ENCODE measurements at regions not wholly inside any gene's neighbourhood (a gene's known extent, or its start where the extent isn't known, plus 50 kb on each side); places are given as distances from the start of the nearest gene placed in this dataset.

GRCh38 chr6:19309661-19310060, 527.5 kb upstream of the ID4 start:
- TF ChIP-seq JUND (IDR thresholded peaks at IDR 0.05): no peak
- no peak for TF ChIP-seq RAD21 (IDR thresholded peaks at IDR 0.05; ENCODE audit: low read depth)
- TF ChIP-seq ZNF274 (IDR thresholded peaks at IDR 0.05; ENCODE audit: low read depth, low read length): no peak
- no peak for TF ChIP-seq ELF1 (IDR thresholded peaks at IDR 0.05; ENCODE audit: borderline replicate concordance, low read depth)
- TF ChIP-seq POLR2AphosphoS5 (IDR thresholded peaks at IDR 0.05; ENCODE audit: low read depth, low read length): no peak
- TF ChIP-seq, protein P1, sequence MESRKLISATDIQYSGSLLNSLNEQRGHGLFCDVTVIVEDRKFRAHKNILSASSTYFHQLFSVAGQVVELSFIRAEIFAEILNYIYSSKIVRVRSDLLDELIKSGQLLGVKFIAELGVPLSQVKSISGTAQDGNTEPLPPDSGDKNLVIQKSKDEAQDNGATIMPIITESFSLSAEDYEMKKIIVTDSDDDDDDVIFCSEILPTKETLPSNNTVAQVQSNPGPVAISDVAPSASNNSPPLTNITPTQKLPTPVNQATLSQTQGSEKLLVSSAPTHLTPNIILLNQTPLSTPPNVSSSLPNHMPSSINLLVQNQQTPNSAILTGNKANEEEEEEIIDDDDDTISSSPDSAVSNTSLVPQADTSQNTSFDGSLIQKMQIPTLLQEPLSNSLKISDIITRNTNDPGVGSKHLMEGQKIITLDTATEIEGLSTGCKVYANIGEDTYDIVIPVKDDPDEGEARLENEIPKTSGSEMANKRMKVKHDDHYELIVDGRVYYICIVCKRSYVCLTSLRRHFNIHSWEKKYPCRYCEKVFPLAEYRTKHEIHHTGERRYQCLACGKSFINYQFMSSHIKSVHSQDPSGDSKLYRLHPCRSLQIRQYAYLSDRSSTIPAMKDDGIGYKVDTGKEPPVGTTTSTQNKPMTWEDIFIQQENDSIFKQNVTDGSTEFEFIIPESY (IDR thresholded peaks at IDR 0.05; ENCODE audit: extremely low read depth, insufficient replicate concordance, low read length): no peak
- no peak for TF ChIP-seq CTCF (IDR thresholded peaks at IDR 0.05 in 2 of 3, conservative IDR thresholded peaks at IDR 0.05 in 1 of 3; ENCODE audit: borderline replicate concordance in 1 of 3, insufficient read depth in 1 of 3, low read depth in 2 of 3, low read length in 2 of 3)
- no peak for TF ChIP-seq POLR2A (IDR thresholded peaks at IDR 0.05; ENCODE audit: borderline replicate concordance, extremely low read depth, insufficient read depth, insufficient read length)
- TF ChIP-seq YY1 (IDR thresholded peaks at IDR 0.05; ENCODE audit: extremely low read depth, insufficient replicate concordance, low read depth, low read length): no peak
